ENCODE measurements at regions not wholly inside any gene's neighbourhood (a gene's known extent, or its start where the extent isn't known, plus 50 kb on each side); places are given as distances from the start of the nearest gene placed in this dataset.

DNA sequence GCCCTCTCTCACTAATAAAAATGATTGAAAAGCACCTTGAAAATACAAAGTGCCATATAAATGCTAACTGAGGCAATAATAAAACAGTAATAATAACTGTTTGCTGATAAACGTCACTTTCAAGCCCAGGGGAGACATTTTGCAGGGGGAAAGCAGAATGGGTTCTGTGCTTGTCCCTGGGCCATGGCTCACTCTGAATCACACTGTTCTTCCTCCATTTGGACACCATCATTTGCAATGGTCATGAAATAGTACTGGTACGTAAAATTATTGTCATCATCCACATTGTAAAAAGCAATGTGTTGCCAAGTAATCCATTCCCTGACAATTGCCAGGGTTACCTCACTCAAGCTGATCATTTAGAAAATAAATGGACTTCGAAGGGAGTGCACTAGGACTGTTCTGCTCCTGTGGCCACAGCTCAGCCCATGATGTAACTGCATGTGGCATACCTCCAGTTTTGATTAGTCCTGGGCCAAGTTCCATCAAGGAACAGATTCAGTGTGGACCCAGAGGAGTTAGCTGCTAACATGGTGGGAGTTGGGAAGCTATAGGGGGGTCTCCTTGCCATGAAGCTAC, 508.8 kb upstream of the CELF4 start:
- no peaks in the 10 kb centered on the region for H3K27me3 ChIP-seq (ENCODE audit: control insufficient read depth, insufficient read depth, low read length)
- H3K4me3 ChIP-seq (ENCODE audit: low read length in 3 of 3) = no peak overlapping the region
- H3K4me1 ChIP-seq (ENCODE audit: control insufficient read depth in 2 of 3, insufficient read depth in 2 of 3, low read depth in 1 of 3, low read length in 3 of 3) = no peaks in the 10 kb centered on the region
- no peak for FAIRE-seq
- H3K9ac ChIP-seq (ENCODE audit: low read length in 3 of 3) = no peak overlapping the region
- no peaks in the 10 kb centered on the region for H3K9me3 ChIP-seq (ENCODE audit: control insufficient read depth in 2 of 3, insufficient read depth in 1 of 3, low read length in 3 of 3)
- H3K27ac ChIP-seq (ENCODE audit: low read depth in 2 of 2, low read length in 2 of 2) = no peak overlapping the region
- H3K36me3 ChIP-seq (ENCODE audit: control insufficient read depth in 2 of 3, insufficient read depth in 3 of 3, low read length in 3 of 3) = no peaks in the 10 kb centered on the region
- intact Hi-C loops (cut with DNase I) = no loop called here
- TF ChIP-seq, protein P1, sequence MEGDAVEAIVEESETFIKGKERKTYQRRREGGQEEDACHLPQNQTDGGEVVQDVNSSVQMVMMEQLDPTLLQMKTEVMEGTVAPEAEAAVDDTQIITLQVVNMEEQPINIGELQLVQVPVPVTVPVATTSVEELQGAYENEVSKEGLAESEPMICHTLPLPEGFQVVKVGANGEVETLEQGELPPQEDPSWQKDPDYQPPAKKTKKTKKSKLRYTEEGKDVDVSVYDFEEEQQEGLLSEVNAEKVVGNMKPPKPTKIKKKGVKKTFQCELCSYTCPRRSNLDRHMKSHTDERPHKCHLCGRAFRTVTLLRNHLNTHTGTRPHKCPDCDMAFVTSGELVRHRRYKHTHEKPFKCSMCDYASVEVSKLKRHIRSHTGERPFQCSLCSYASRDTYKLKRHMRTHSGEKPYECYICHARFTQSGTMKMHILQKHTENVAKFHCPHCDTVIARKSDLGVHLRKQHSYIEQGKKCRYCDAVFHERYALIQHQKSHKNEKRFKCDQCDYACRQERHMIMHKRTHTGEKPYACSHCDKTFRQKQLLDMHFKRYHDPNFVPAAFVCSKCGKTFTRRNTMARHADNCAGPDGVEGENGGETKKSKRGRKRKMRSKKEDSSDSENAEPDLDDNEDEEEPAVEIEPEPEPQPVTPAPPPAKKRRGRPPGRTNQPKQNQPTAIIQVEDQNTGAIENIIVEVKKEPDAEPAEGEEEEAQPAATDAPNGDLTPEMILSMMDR (IDR thresholded peaks at IDR 0.05; ENCODE audit: borderline replicate concordance, extremely low read depth, insufficient read depth) = no peak
- no peak for DNase-seq

DNA sequence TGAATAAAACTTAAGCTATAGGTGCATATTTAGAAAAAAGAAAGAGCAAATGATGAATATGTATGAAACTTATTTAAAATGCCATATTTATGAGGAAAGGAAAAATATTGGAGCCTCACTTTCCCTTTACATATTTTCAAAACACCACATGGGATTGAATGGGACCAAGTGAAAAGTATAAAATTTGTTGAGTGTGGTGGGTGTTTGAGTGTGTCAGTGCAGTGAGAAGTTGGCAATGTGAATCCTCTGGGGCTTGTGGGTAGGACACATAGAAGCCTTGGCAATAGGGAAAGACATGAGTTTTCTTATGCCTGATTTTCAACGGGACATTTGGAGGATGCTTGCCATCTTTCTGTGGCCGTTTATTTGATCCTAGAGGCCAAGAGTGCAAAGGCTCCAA, 502.2 kb upstream of the CELF4 start:
- Histone ChIP-seq H3K4me1 (ENCODE audit: control insufficient read depth in 2 of 3, insufficient read depth in 2 of 3, low read depth in 1 of 3, low read length in 3 of 3) (no peaks in the 10 kb centered on the region), H3K9me3 (ENCODE audit: control insufficient read depth in 2 of 3, insufficient read depth in 1 of 3, low read length in 3 of 3) (no peaks in the 10 kb centered on the region), H3K9ac (ENCODE audit: low read length in 3 of 3) (no peak overlapping the region), H3K27me3 (ENCODE audit: control insufficient read depth, insufficient read depth, low read length) (no peaks in the 10 kb centered on the region), H3K27ac (ENCODE audit: low read depth in 2 of 2, low read length in 2 of 2) (no peak overlapping the region), H3K4me3 (ENCODE audit: low read length in 3 of 3) (no peak overlapping the region), H3K36me3 (ENCODE audit: control insufficient read depth in 2 of 3, insufficient read depth in 3 of 3, low read length in 3 of 3) (no peaks in the 10 kb centered on the region)
- intact Hi-C loops (cut with DNase I) = no loop called here
- FAIRE-seq (no peak), DNase-seq (no peak)
- TF ChIP-seq, protein P1 (IDR thresholded peaks at IDR 0.05; ENCODE audit: borderline replicate concordance, extremely low read depth, insufficient read depth) = no peak

DNA sequence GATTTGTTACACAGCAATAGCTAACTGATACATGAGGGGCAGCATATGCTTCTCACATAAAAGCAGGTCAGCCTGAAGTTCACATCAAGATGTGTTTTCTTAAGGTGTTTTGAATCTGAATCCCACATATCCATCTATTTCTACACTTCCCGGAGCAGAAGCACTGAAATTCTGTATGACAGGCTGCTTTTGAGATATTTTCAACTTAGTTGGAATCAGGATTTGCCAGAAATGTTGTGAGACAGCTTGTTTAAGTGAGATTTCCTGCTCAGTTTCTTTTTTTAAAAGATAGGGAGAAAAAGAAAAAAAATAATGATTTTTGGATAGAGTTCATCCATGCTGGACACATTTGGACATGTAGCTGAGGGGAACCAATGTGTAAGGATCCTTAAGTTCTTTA, 501.5 kb upstream of the CELF4 start:
- H3K27me3 ChIP-seq (ENCODE audit: control insufficient read depth, insufficient read depth, low read length) = no peaks in the 10 kb centered on the region
- TF ChIP-seq, protein P1 (IDR thresholded peaks at IDR 0.05; ENCODE audit: borderline replicate concordance, extremely low read depth, insufficient read depth) = no peak
- H3K4me3 ChIP-seq (ENCODE audit: low read length in 3 of 3) = no peak overlapping the region
- no peak overlapping the region for H3K9ac ChIP-seq (ENCODE audit: low read length in 3 of 3)
- intact Hi-C loops (cut with DNase I) = no loop called here
- no peaks in the 10 kb centered on the region for H3K4me1 ChIP-seq (ENCODE audit: control insufficient read depth in 2 of 3, insufficient read depth in 2 of 3, low read depth in 1 of 3, low read length in 3 of 3)
- H3K27ac ChIP-seq (ENCODE audit: low read depth in 2 of 2, low read length in 2 of 2) = no peak overlapping the region
- H3K9me3 ChIP-seq (ENCODE audit: control insufficient read depth in 2 of 3, insufficient read depth in 1 of 3, low read length in 3 of 3) = no peaks in the 10 kb centered on the region
- no peak for DNase-seq
- no peaks in the 10 kb centered on the region for H3K36me3 ChIP-seq (ENCODE audit: control insufficient read depth in 2 of 3, insufficient read depth in 3 of 3, low read length in 3 of 3)
- no peak for FAIRE-seq
